GM21723 (cell line): ENCODE measurements at regions not wholly inside any gene's neighbourhood (a gene's known extent, or its start where the extent isn't known, plus 50 kb on each side); places are given as distances from the start of the nearest gene placed in this dataset.
"Not testable (repeated sequence)": the region's sequence is repeated elsewhere in the genome, so short reads cannot be mapped to it uniquely, and the experiment has no call there.

ENCODE experiments used
- ATAC-seq: cut with Tn5 transposase; IDR thresholded peaks from one replicate; pipeline ENCODE4 v1.9.1; 2021; ENCODE audit warnings: mild to moderate bottlenecking, moderate library complexity; ENCODE audit not compliant: unreplicated experiment

GRCh38 chr17:71548540-71549190 is 572.2 kb upstream of the SOX9 start:
- ATAC-seq: no peak

GRCh38 chr17:71550675-71551074 is 570.1 kb upstream of the SOX9 start:
- no peak for ATAC-seq

- no peak for ATAC-seq
Measured at GRCh38 chr17:71553381-71553780, 567.4 kb upstream of the SOX9 start.

GRCh38 chr17:71558901-71559300 is 561.9 kb upstream of the SOX9 start:
- ATAC-seq: no peak

GRCh38 chr17:71572343-71572742 is 548.5 kb upstream of the SOX9 start:
- ATAC-seq: no peak

GRCh38 chr17:71578446-71578845 is 542.4 kb upstream of the SOX9 start:
- ATAC-seq: no peak

- no peak for ATAC-seq
Measured at GRCh38 chr17:71580220-71580619, 540.6 kb upstream of the SOX9 start.

- no peak for ATAC-seq
Measured at GRCh38 chr17:71585540-71585939, 535.3 kb upstream of the SOX9 start.

GRCh38 chr17:71592431-71592830 is 528.4 kb upstream of the SOX9 start:
- no peak for ATAC-seq

- ATAC-seq: no peak
Measured at GRCh38 chr17:71593078-71593477, 527.7 kb upstream of the SOX9 start.

GRCh38 chr17:71599583-71599982 is 521.2 kb upstream of the SOX9 start:
- ATAC-seq: not testable (repeated sequence)

- no peak for ATAC-seq
Measured at GRCh38 chr17:71600137-71600789, 520.6 kb upstream of the SOX9 start.

GRCh38 chr17:71601894-71602504 is 518.8 kb upstream of the SOX9 start:
- no peak for ATAC-seq

GRCh38 chr17:71613996-71614395 is 506.8 kb upstream of the SOX9 start:
- no peak for ATAC-seq

- ATAC-seq: no peak
Measured at GRCh38 chr17:71615820-71616219, 505.0 kb upstream of the SOX9 start.

GRCh38 chr17:71617767-71618166 is 503.1 kb upstream of the SOX9 start:
- ATAC-seq: not testable (repeated sequence)

GRCh38 chr17:71625330-71625729 is 495.5 kb upstream of the SOX9 start:
- ATAC-seq: no peak

GRCh38 chr17:71628306-71628705 is 492.5 kb upstream of the SOX9 start:
- ATAC-seq: no peak

GRCh38 chr17:71631483-71631882 is 489.3 kb upstream of the SOX9 start:
- ATAC-seq: no peak

GRCh38 chr17:71632328-71632727 is 488.5 kb upstream of the SOX9 start:
- no peak for ATAC-seq

GRCh38 chr17:71633391-71633849 is 487.4 kb upstream of the SOX9 start:
- no peak for ATAC-seq

- ATAC-seq: no peak
Measured at GRCh38 chr17:71634376-71634775, 486.4 kb upstream of the SOX9 start.
